Lower leg skin (tissue), 4 donors: ENCODE measurements at regions not wholly inside any gene's neighbourhood (a gene's known extent, or its start where the extent isn't known, plus 50 kb on each side); places are given as distances from the start of the nearest gene placed in this dataset.

Experiments used
- DNase-seq, 2 donors: peaks; one replicate each; pipeline ENCODE4 v3.0.0-alpha.2; 2019; ENCODE audit warnings: low spot score in 2 of 2
- H3K4me3 ChIP-seq: fragments of 200-600 bp; sonication (generic); 2 replicates; pipeline ENCODE4 v1.5.1; 2017; ENCODE audit warnings: mild to moderate bottlenecking, low read depth; ENCODE audit not compliant: poor library complexity, severe bottlenecking
- CTCF ChIP-seq, 3 donors: fragments of 450-650 bp; IDR thresholded peaks; one replicate each; pipeline ENCODE4 v1.5.1; 2016; ENCODE audit warnings: antibody characterized with exemption in 3 of 3, mild to moderate bottlenecking in 3 of 3, moderate library complexity in 2 of 3
- POLR2A ChIP-seq, 2 donors: fragments of 450-650 bp; IDR thresholded peaks; one replicate each; pipeline ENCODE4 v1.6.1; 2016 to 2017; ENCODE audit warnings: antibody characterized with exemption in 2 of 2, mild to moderate bottlenecking in 1 of 2, moderate library complexity in 1 of 2
- WGBS, 2 donors: methylation state at CpG; one replicate each; pipeline ENCODE4 v1.1.5; 2018; 5-methylcytosine and 5-hydroxymethylcytosine counted together
- intact Hi-C: fragments of 100-400 bp; cut with DNase I; formaldehyde crosslinking; loops from one replicate; pipeline ENCODE4 v1.15.0; 2023; ENCODE audit warnings: low total_unique reads

GRCh38 chr2:62369541-62370202 lies 136.3 kb downstream of the TMEM17 start:
- TF ChIP-seq POLR2A (IDR thresholded peaks at IDR 0.05) (no peak), CTCF (IDR thresholded peaks at IDR 0.05) (no peak)
- H3K4me3 ChIP-seq = no peak overlapping the region
- DNase-seq = no peak
- 66 to 73% methylated on average over 4 of the region's 4 CpGs for WGBS, 2 donors
- intact Hi-C loops = no loop called here

GRCh38 chr2:62364791-62365528 lies 141.0 kb downstream of the TMEM17 start:
- DNase-seq = no peak
- TF ChIP-seq POLR2A (IDR thresholded peaks at IDR 0.05) (no peak), CTCF (IDR thresholded peaks at IDR 0.05) (no peak)
- WGBS, 2 donors = 82 to 84% methylated on average over 11 of the region's 11 CpGs
- intact Hi-C loops = no loop called here
- H3K4me3 ChIP-seq = no peak overlapping the region

- DNase-seq = no peak
- no peak overlapping the region for H3K4me3 ChIP-seq
- 92 to 96% methylated on average over 5 of the region's 5 CpGs for WGBS, 2 donors
- intact Hi-C loops = no loop called here
- TF ChIP-seq CTCF (IDR thresholded peaks at IDR 0.05) (no peak), POLR2A (IDR thresholded peaks at IDR 0.05) (no peak)
Observed at GRCh38 chr2:62363166-62363565, 142.8 kb downstream of the TMEM17 start.

GRCh38 chr2:62362561-62362960 lies 143.4 kb downstream of the TMEM17 start:
- no peak for DNase-seq
- 77 to 83% methylated on average over 7 of the region's 7 CpGs for WGBS, 2 donors
- no peak overlapping the region for H3K4me3 ChIP-seq
- TF ChIP-seq CTCF (IDR thresholded peaks at IDR 0.05) = no peak
- no peak for TF ChIP-seq POLR2A (IDR thresholded peaks at IDR 0.05)
- intact Hi-C loops = no loop called here

- no peak overlapping the region for H3K4me3 ChIP-seq
- intact Hi-C loops = no loop called here
- no peak for TF ChIP-seq POLR2A (IDR thresholded peaks at IDR 0.05)
- no peak for TF ChIP-seq CTCF (IDR thresholded peaks at IDR 0.05)
- WGBS, 2 donors = 88 to 97% methylated on average over 2 of the region's 2 CpGs
- no peak for DNase-seq
Observed at GRCh38 chr2:62361964-62362363, 144.0 kb downstream of the TMEM17 start.
